ENCODE measurements at regions not wholly inside any gene's neighbourhood (a gene's known extent, or its start where the extent isn't known, plus 50 kb on each side); places are given as distances from the start of the nearest gene placed in this dataset.

DNA sequence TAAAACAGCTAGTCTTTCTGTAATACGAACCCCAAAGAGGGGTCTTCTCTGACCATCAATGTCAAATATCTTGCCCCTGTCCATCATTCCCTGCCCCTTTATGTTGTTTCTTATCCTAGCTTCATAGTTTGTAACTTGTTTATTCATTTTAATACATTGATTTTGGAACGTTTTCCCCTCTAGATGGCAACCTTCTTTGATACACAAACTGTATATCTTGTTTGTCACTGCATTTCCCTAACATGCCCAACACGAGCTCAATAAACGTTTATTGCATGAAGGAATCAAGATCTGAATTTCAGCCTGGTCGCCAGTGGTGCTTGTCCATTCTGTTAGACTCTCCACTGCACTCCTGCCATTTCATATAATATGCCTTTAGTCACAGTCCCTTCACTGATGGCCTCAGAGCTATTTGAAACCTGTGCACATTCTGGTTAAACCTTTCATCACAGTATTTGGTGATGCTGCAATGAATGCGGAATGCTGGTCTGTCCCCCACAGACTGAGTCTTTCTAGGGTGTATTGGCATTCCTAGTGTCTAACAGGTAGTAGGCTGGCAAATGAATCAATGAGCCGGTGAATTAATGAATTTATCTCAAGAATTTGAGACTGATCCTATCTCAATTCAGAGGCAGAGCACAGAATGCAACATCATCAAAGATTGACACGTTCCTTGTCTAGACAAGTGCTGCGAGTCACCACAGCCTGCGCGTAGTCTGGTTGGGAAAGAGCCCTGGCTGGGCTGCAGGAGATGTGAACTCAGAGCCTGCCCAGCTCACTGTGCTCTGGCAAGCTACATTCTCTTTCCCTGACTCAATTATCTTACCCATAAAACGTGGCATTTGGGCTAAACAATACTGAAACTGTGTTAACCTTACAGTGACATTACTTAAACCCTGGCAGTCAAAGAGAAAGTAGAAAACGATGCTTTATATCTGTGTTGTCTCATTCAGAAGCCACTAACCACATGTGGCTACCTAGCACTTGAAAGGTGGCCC is 55.2 kb upstream of the FRMD4A start:
- DNase-seq: peak; percentile 34

DNA sequence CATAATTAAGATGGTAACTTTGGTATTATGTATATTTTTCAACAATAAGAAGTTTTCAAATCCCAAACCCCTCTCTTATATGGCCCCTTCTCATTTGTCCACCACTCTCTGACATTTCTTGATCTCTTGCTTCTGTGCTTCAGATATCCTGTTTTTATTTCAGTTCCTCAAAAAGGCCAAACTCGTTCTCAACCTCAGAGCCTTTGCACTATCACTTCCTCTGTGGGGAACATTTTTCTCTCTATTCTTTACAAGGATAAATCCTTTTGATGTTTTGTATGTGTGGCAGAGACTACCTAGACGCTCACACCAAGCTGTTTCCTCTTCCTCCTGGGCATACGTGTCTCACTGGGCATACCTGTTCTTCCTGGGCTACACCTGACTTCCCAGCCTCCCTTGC is 54.2 kb upstream of the FRMD4A start:
- DNase-seq: no peak

DNA sequence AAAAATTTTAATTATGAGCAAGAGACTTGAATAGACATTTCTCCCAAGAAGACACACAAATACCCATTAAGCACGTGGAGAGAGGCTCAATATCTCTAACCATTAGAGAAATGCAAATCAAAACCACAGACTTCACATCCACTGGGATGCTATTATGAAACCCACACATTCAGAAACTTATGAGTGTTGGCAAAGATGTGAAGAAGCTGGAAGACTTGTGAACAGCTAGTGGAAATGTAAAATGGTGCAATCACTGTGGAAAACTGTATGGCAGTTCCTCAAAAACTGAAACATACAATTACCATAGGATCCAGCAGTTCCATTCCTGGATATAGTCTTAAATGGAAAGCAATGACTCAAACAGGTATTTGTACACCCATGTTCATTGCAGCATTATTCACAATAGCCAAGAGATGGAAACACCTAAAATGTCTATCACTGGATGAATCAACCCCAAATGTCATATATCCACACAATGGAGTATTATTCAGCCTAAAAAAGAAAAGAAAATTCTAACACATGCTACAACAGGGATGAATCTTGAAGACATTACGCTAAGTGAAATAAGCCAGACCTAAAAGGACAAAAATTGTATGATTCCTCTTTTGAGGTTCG is 53.5 kb upstream of the FRMD4A start:
- no peak for DNase-seq

DNA sequence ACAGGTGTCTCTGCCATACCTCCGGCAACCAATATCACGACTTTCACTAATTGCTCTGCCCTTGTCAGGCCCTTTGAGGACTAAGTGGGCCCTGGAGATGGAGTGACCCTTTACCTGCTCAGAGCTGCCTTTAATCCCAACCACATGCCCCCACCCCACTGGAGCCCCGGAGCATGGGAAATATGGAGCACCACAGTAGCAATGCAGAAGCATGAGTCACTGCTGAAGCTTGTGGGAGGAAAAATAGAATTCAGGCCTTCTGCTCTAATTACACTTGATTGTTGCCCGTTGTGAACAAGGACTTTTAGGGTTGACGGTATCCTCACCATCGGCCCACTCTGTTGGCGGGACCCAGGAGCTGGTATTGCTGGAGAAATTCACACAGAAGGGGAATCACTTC is 52.5 kb upstream of the FRMD4A start:
- DNase-seq: no peak

DNA sequence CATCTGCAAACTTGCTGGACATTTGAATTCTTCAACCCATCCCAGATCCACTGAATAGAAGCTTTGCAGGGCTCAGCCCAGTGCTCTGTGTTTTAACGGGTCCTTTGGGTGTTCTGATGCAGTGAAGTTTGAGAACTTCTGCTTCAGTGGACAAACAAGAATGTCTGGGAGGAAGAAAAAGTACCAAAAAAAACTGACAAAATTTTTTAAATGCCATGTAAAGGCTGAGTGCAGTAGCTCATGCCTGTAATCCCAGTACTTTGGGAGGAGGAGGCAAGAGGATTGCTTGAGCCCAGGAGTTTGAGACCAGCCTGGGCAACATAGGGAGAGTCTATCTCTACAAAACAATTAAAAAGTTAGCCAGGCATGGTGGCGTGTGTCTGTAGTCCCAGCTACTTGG is 51.8 kb upstream of the FRMD4A start:
- no peak for DNase-seq

DNA sequence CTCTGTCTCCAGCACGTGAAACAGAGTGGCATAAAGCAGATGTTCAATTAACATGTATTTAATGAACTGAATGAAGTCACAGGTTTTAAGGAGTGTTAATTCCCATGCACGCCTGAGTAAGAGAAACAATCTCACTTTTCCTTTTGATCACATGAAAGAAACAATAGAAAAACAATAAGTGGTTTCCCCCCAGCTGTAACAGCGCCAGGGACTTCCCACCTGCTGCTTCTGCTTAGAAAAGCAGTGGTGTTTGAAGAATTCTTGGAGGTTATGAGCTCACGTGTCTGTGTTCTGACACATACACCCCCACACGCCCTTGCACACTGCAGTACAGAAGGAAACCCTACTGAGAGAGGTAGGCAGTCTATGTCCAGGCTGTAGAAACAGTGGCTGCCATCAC is 51.3 kb upstream of the FRMD4A start:
- no peak for DNase-seq

DNA sequence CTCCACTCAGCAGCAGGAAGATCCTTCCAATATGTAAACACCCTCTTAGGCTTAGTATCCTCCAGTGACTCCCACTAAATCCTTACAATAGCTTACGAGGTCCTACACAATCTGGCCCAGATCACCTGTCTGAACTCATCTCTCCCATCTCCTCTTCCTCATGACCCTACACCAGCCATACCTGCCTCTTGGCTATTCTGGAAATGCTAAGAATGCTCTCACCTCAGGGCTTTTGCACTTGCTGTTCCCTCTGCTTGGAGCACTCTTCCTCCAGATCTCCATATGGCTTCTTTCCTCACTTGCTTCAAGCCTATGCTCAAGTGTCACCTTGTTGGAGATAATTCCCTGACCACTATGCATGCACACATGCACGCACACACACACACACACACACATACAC is 50.8 kb upstream of the FRMD4A start:
- DNase-seq: no peak

DNA sequence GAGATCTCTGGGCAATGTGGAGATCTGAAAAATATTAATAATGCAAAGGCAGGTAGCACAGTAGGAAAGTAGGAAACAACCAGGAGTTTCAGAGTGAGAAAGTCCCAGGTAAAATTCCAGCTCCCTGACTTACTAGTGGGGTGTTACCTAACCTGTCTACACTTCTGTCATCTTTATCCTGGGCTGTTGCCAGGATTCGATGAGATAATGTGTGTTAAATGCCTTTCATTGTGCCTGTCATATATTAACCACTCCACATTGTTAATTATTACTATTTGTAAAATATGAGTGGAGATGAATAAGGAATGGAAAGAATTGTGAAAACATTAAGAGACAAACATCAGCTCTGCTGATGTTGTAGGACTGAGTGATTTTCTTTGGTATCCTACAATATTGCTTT is 50.0 kb upstream of the FRMD4A start:
- no peak for DNase-seq
